AG20443 (cell line): ENCODE measurements at regions not wholly inside any gene's neighbourhood (a gene's known extent, or its start where the extent isn't known, plus 50 kb on each side); places are given as distances from the start of the nearest gene placed in this dataset.

Experiments used
- DNase-seq: peaks from one replicate; pipeline ENCODE4 v3.0.0; 2012; ENCODE audit warnings: low spot score, mixed read lengths

DNA sequence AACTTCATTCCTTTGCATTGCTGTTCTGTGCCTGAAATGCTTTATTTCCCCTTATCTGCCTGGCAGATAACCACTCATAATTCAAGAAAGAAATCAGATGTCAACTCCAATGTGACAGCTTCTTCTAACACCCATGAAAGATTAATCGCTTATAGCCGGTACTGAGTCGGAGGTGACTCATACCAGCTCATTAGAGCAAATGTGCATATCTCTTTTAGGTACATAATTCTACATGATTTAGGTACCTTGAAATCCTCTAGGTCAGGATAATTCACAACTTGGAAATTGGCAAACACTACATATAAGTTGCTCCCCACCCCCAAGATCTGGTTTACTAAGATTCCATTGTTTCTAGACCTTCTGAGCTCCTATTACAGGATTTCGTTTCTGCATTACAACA is 554.4 kb upstream of the SORCS1 start:
- DNase-seq: no peak

DNA sequence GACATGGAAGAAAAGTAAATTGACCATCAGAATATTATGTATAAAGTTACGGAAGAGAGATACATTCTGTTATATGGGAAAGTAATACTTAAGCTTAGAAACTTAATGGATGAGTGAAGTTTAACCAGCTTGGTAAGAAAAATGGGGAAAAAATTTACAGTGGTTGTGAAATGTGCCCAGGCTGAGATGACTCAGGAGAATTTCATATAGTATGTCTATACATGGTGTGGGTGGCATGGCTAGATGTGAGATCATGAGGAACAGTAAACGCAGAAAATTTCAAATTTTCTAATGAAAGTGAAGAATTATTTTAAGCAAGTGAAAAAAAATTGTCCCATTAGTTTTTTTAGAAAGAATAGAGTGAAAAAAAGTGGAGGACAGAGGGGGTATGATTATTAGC is 552.5 kb upstream of the SORCS1 start:
- DNase-seq: no peak

DNA sequence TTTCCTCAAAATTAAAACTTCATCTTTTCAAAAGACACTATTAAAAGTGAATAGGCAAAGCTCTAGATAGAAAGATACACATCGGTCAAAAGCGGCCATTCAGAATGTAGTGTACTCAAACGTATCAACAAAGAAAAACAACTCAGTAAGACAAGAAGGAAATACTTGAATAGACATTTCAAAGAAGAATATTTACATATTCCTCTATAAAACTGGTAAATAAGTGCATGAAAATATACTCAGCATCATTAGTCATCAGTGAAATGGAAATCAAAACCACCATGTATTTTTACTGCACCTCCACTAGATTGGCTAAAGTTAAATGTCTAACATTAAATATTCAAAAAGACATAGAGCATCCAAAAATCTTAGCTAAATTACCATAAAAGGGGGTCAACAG is 551.1 kb upstream of the SORCS1 start:
- DNase-seq: no peak

DNA sequence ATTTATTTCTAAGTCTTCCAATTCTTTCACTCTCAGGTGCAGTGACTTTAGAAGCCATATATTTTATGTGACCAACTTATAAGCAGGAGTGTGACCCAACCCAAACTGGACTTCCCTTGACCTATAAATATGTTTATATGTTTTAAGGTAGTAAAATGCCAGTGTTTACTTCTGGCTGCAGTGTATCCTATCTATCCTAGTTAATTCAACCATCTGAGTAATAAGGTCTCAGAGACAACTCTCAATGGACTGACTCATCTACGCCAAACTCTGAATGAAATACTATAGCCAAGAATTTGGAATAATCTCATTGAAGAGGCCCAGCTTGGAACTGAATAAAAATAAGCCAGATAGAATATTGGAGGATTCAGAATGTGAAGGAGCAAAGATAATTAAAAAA is 544.5 kb upstream of the SORCS1 start:
- no peak for DNase-seq

DNA sequence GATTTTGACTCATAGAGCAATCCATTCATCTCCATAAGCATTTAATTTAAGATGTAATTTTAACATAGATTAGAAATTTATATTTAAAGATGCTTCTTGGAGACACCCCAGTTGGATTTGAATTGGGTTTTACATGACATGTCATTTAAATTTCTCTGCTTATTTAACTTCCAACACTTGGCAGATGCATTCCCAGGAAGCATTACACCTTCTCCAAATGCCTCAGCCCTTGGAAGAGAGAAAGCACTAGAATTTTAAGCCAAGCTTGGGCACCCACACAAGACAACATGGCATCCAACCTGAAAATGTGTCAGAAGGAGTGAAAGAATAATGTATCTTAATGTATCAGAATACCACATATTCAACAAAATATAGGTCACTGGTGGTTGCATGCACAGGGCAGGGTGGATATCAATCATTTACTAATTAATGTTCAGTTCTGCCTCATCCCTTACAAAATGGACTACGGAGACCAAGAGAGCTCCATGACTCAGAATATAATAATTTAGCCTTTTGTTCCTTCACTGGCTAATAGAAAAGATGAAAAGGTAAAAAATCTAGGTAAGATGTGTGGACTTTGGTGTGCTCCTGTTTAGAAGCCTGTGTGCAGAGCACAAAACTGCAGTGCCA is 541.7 kb upstream of the SORCS1 start:
- DNase-seq: no peak

DNA sequence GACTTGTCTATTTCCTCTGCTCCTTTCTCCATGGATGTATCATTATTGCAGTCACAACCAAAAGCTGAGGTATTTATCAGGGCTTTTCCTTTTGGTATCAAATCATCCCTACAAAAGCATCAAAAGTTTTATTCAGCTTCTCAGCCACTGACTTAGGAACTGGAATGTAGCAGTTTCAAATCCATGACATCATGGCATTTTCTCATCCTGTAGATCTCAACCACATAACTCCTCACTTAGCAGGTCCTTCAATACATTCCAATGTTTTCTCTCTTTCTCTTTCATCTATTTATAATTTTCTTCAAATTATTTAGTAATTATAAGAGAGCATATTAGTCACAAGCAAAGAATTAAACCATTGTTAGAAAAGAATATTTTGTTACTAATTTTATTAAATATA is 537.4 kb upstream of the SORCS1 start:
- DNase-seq: peak; percentile 12

DNA sequence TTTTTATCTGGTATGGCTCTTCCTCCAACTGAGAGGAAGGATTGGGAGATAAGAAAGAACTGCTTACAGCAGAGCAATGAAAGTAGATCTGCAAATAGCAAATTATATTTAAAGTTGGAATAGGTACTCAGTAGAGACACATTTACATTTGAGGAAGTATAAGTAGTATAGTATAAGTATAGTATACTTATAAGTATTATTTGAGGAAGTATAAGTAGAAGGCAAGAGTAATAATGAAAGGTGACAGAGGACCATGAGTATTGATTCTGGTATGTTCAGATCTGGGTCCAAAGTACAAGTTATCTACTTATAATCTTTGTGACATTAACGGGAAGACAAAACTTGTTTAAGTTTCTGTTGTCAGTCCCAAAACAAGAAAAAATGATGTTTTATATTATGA is 527.6 kb upstream of the SORCS1 start:
- no peak for DNase-seq

DNA sequence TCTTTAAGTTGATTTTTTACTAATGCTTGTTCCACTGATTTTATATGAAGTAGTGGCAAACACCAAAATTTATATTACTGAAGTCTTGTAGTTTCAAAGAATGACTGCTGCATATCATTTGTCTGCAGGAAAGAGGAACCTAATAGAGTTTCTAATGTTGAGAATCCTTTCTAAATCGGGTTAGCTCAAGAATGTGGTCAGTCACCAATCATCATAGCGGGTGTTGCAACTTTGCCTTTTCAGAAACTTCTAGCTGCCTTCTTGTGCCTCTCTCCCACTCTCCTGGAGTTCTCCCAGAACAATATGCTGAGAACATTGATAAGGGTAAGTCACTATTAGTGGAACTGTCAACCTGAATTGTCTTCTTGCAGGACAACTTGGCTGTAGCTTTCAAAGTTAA is 524.8 kb upstream of the SORCS1 start:
- no peak for DNase-seq

DNA sequence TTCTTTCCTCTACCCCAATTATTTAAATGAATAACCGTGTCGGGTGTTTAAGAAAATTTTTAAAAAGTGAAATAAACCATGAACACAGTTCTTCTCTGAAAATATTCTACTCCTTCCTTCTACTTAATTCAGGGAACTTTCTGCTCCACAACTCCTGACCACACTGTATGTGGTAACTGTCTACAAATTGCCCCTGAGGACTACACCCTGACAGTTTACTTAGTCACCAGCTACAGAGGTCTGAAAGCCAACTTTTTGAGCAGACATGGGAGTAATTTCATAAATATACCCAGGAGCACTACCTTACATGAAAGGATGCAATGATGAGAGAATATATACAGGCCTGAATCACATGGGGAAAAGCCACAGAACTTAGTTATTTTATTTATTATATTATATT is 523.2 kb upstream of the SORCS1 start:
- peak; percentile 9 for DNase-seq

DNA sequence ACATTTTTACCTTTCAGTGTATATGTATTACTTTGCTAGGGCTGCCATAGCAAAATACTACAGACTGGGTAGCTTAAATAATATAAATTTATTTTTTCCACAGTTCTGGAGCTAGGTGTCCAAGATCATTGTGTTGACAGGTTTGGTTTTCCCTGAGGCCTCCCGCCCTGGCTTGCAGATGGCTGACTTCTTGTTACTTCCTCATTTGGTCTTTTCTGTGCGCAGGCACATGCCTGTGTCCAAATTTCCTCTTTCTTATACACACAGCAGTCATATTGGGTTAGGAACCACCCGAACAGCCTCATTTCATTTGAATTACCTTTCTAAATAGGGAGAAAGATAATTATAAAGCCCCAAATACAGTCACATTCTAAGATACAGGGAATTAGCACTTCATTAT is 521.6 kb upstream of the SORCS1 start:
- no peak for DNase-seq

DNA sequence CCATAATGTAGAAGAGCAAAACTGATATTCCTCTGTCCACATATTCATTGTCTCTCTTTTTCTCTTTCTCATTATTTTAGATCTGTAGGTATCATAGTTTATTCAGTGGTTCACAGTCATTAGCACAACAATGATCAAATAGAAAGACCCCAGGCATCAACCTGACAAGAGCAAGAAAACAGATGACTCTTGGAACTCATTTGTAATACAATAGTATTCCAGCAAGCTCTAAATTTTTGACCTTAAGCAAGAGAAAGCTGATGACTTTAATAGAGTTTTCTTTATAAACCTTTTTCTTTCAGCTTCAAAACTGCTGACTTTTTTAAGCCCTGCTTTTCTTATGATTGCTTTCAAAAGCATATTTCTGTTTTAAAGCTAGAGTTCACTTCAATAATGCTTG is 507.5 kb upstream of the SORCS1 start:
- DNase-seq: no peak

DNA sequence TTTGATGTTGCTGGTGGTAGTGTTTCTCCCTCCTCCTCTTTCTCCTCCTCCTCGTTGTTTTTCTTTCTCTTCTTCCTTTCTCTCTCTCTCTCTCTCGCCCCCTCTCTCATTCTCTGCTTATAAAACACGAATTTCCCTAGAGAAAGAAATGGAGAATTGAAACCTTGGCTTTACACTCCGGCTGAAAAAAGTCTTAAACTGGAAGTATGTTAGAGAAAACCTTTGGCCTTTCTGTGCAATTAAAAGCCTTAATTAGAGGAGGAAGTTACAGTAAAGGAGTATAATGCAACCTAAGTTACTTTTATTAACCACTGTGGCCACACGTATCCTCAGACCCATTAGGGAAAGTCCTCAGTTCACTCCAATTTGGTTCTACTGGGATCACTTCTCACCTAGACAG is 501.7 kb upstream of the SORCS1 start:
- DNase-seq: no peak

DNA sequence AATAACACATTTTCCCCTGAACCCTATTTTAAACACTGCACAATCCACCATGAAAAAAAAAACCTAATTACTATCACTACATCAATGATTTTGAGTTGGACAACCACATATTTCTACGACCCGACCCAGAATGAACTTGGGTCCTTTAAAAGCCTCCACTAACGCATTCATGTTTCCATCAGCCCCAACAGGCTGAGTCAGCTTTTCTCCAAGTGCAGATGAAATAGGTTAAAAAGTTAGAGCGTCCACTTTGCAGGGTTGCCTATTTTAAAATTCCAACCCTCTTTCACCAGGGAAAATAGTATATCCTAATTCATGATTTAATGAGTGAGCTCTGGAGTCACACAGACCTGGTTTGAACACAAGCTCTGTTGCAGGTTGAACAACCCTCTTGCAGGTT is 501.0 kb upstream of the SORCS1 start:
- DNase-seq: no peak

DNA sequence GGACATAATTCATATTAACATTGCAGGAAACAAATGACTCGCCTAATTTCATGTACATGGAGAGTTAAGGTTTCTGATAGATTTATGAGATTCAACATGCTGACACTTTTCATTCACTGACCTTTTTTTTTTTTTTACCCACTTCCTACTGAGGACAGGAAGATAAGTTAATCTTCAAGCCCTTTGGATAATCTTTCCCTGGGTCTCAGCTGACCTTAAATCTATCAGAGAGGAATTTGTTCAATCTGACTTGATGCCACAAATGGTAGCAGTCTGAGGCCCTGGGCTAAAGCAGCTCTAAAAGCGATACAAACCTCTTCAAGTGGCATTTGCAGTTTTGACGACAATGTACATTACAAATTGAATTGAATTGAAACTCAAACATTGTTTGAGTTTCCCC is 493.3 kb upstream of the SORCS1 start:
- no peak for DNase-seq

DNA sequence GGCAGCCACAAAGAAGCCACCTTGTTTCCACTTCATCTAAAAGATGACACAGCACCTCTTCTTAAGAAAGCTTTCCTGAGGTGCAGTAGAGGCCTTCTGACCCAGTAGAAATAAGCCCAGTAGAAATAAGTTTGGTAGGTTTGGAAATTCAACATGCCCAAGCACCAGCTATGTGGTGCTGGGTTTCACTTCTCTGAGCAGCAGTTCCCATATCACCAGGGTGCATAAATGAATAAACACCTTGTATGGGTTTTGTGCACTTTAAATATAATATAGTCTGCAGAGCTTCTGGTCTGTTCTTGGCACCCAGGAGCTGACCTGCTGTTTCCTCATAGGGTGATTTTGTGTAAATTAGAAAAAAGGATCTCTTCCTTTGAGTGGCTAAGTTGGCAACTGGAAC is 492.4 kb upstream of the SORCS1 start:
- no peak for DNase-seq

DNA sequence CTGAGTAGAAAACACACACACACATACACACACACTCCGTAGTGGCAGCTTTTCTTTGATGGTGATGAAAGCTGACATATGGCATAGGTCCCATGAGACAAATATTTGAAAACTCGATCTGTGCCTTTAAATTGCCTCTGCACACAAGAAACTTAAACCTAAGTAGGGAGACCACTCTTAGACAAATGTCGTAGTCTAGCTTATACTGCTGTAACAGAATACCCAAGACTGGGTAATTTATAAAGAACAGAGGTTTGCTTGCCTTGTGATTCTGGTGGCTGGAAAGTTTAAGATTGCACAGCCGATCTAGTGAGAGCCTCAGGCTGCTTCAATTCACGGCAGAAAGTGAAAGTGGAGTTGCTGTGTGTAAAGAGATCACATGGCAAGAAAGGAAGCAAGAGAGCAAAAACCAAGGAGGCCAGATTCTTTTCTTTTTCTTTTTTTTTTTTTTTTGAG is 489.4 kb upstream of the SORCS1 start:
- peak; percentile 49 for DNase-seq

DNA sequence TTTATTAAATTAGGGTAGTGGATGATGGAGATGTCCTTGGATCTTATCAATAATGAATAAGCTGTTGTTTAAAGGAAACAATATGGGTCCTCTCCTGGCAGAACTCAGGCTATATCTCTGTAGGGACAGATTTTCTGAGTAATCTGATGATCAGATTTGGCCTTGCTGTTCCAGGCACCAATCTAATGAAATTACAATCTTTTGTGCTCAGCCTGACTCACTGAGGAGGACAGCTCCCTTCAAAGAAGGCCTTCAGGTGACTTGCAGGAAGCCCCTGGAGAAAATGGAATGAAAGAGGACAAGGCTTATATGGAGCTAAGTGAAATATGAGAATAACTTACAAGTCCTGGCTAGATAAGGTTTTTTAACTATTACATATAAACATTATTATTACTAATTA is 486.4 kb upstream of the SORCS1 start:
- DNase-seq: no peak

DNA sequence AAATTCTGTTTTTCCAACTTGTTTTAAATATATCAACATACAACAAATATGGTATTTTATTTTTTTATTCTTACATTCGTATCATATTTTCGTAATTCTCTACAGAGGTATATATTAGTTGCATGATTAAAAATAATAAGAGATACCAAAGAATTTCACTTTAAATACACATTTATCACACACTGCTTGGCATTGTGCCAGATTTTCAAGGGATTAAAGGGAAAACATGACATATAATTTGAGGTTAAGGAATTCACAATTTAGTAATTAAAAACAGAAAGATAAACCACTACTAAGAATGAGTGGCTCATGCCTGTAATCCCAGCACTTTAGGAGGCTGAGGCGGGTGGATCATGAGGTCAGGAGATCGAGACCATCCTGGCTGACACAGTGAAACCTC is 484.7 kb upstream of the SORCS1 start:
- DNase-seq: no peak

DNA sequence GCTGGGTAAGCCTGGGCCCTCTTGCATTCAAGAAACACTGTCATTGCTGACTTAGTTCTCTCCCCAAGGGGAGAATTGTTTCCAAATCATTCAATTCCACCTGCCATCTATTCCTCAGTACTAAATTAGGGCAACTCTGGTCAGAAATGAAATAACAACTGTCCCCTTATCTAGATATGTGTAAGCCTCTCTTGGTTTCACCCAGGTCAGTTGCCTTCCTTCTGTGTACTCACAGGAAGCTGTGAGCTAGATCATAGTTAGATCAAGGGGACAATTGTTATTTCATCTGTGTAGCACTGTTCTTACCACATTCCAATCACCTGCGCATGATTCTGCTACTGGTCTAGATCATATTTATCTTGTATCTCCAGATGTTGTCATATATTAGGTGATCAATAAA is 483.0 kb upstream of the SORCS1 start:
- no peak for DNase-seq

DNA sequence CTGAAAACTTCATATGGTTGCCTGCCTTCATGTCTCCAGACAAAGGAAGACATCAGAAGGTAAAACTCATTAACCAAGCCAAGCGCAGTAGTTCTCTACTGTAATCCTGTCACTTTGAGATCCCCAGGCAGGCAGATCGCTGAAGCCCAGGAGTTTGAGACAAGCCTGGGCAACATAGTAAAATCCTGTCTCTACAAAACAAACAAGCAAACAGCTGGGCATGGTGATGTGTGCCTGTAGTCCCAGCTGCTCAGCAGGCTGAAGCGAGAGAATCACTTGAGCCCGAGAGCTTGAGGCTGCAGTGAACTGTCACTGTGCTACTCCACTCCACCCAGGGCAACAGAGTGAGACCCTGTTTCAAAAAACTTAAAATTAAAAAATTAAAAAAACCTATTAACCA is 467.4 kb upstream of the SORCS1 start:
- DNase-seq: no peak

DNA sequence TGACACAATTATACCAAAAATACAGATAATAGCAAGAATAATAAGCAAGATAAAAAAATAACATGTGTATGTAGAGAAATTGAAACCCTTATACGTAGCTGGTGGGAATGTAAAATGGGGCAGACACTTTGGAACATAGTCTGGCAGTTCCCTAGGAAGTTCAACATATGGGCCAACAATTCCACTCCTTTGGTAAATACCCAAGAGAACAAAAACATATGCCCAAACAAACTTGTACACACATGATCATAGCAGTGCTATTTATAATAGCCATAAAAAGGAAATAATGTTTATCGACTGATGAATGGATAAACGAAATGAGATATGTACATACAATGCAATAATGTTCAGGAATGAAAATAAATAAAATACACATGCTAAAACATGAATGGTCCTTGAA is 462.4 kb upstream of the SORCS1 start:
- DNase-seq: no peak

DNA sequence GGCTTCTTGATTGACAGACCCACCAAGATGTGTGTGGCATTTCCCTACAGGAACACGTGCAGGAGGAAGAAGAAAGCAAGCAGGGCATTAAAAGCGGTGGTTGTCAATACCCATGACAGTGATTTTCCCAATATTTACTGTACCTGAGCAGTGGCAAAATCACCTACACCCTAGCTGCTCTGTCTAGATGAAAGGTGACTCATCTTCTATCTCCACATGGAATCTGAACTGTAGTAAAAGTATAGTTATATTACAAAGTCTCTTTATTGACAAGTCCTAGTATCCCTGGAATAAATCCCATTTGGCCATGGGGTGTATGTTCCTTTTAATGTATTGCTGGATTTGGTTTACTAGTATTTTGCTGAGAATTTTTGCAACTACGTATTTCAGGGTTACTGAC is 458.8 kb upstream of the SORCS1 start:
- no peak for DNase-seq

DNA sequence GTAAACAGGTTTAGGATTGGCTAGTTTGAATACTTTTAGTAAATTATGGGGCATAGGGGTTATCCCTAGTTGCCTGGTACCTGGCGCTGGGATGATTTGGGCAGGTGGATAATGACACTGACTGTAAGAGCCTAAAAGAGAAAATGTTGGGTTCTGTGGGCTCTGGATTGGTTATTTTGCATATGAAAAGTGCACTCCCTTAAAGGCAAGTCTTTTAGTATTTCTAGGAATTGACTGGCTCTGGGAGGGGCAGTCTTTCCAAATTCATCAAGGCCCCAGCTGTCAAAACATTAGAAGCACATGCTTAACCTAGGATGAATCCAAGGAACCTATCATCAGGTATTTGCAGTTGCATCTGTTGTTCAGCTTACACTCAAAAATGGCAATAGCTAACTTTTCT is 454.6 kb upstream of the SORCS1 start:
- no peak for DNase-seq

DNA sequence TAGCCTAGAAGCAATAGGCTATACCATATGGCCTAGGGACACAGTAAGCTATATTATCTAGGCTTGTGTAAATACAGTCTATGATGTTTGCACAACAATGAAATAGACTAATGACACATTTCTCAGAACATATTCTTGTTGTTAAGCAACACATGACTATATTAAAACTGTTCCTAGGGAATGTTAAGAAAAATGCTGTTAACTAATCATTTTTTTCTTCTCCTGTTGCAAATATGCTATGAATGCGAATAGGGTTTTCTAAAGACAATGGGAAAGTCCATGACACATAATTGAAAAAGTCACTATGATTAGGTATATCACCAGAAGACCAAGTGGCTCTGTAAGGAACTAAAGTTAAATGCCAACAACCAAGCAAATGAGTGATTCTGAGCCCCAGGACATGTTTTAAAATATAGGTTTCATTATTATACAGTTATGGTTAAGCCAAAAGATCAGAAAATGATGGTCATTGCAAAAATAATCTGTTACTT is 454.0 kb upstream of the SORCS1 start:
- no peak for DNase-seq
